22Rv1 (cell line): ENCODE measurements at regions not wholly inside any gene's neighbourhood (a gene's known extent, or its start where the extent isn't known, plus 50 kb on each side); places are given as distances from the start of the nearest gene placed in this dataset.

Experiments used
- CTCF ChIP-seq: fragments of 450-650 bp; IDR thresholded peaks from 2 replicates; pipeline ENCODE4 v1.5.1; 2017; ENCODE audit warnings: mild to moderate bottlenecking
- ZFX ChIP-seq: fragments of 450-650 bp; IDR thresholded peaks from 2 replicates; pipeline ENCODE4 v1.6.1; 2017; ENCODE audit warnings: antibody characterized with exemption, borderline replicate concordance

DNA sequence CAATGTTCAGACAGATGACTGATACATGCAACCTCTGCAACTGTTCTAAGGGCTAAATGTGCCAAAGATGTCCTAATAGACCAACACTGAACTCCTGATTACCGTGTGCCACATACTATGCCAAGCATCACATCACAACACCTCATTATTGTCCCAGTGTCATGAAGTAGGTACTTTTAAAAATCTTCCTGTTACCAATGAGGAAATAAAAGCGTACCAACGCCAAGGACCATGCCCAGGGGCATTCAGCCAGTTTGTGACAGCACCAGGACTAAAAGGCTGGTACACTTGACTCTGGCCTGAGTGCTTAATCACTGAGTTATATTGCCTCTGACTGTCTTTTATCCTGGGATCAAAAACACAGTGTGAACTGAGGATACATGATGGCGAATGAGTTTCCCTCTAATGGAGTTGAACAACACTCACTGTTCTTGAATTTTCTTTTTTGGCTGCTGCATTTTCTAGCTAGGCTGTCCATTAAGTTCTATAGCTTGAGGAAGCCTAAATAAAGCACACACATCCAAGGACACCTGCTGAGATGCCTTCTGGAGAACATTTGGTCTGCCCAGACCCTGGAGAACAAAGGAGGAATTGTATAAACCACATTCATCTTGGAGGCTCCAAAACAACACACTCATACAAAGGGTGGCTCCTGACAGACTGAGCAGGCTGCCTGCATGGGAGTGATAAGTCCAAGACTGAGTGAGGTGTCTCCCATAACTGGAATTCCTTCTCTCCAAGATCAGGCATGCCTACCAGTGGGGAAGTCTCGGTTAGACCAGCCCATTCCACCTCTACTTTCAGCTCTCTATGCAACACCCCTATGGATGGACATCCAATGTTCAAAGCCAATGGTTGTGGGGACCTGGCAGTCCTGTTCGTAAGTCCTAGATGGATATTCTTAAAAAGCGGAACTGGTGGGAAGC is 126.7 kb upstream of the PRICKLE2 start:
- TF ChIP-seq CTCF (no peak), ZFX (no peak)
